Activated CD4-positive, alpha-beta T cell treated with anti-CD3 and anti-CD28 coated beads for 36 hours (primary cell): ENCODE measurements at regions not wholly inside any gene's neighbourhood (a gene's known extent, or its start where the extent isn't known, plus 50 kb on each side); places are given as distances from the start of the nearest gene placed in this dataset.

ENCODE experiments used
- ATAC-seq: fragments of 200-7000 bp; cut with Tn5 transposase; one replicate; pipeline ENCODE4 v1.10.0; 2021; ENCODE audit warnings: mild to moderate bottlenecking, moderate library complexity
- CTCF ChIA-PET: fragments of 350-600 bp; sonication (Branson Sonifier 250); formaldehyde crosslinking; loops from one replicate; lab custom pipeline; 2021; ENCODE audit warnings: antibody characterized with exemption; lab: Charles Lee
- POLR2A ChIA-PET: fragments of 350-600 bp; sonication (Branson Sonifier 250); formaldehyde crosslinking; loops from one replicate; lab custom pipeline; 2021; ENCODE audit warnings: antibody characterized with exemption, inconsistent platforms; lab: Charles Lee
- DNase-seq: peaks from one replicate; pipeline ENCODE4 v3.0.0-alpha.2; 2020
- H3K27ac Mint-ChIP-seq: one replicate; pipeline ENCODE4 v1.8.0; 2021; ENCODE audit warnings: mixed read lengths
- H3K27me3 Mint-ChIP-seq: one replicate; pipeline ENCODE4 v1.8.0; 2021; ENCODE audit warnings: mixed read lengths
- H3K36me3 Mint-ChIP-seq: one replicate; pipeline ENCODE4 v1.8.0; 2021; ENCODE audit warnings: low read depth, mixed read lengths
- H3K4me1 Mint-ChIP-seq: one replicate; pipeline ENCODE4 v1.8.0; 2021; ENCODE audit warnings: mixed read lengths
- H3K4me3 Mint-ChIP-seq: one replicate; pipeline ENCODE4 v1.8.0; 2021; ENCODE audit warnings: mild to moderate bottlenecking, moderate library complexity, mixed read lengths
- H3K9me3 Mint-ChIP-seq: one replicate; pipeline ENCODE4 v1.8.0; 2021; ENCODE audit warnings: low read depth, mixed read lengths
- intact Hi-C, 2 experiments: fragments of 100-400 bp; cut with DNase I in 1 of 2; cut with micrococcal nuclease in 1 of 2; formaldehyde crosslinking; loops; one replicate each; pipeline versions ENCODE4 v1.14.2 to v1.15.1; 2022 to 2024; cut with DNase I, micrococcal nuclease

DNA sequence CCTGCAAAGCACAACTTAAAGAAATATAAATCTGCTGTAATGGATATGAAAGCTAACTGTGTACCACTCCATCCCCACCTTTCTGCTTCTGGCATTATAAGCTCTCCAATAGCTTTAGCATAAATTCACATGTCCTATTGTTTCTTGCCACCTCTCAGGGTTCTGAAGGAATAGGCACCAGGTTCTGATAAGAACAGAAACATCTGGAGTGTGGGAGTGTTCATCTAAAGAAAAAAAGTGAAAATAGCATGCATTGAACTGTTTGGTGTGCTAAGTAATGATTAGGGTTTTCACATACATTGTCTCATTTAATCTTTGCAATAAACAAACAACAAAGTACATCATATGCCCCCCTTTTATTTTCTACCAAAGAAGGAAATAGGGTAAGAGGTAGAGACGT is 72.3 kb downstream of the FAM76B start:
- H3K4me1 Mint-ChIP-seq: peaks cover 35% of the 10 kb centered on the region
- H3K9me3 Mint-ChIP-seq: no peaks in the 10 kb centered on the region
- no peak for DNase-seq
- intact Hi-C loops: loop anchor here in 1 of 2 experiments (5.0 kb wide), 1 partner anchor 35 kb away; no protein-coding TSS in a partner anchor
- H3K27me3 Mint-ChIP-seq: no peaks in the 10 kb centered on the region
- no peaks in the 10 kb centered on the region for H3K36me3 Mint-ChIP-seq
- ATAC-seq: no peak
- ChIA-PET CTCF (interaction anchor here (0.8 kb wide), 1 partner anchor 656 kb away, joined by 3 read pairs; no protein-coding TSS in a partner anchor), POLR2A (no interaction called here)
- H3K27ac Mint-ChIP-seq: no peak overlapping the region
- H3K4me3 Mint-ChIP-seq: no peak overlapping the region

DNA sequence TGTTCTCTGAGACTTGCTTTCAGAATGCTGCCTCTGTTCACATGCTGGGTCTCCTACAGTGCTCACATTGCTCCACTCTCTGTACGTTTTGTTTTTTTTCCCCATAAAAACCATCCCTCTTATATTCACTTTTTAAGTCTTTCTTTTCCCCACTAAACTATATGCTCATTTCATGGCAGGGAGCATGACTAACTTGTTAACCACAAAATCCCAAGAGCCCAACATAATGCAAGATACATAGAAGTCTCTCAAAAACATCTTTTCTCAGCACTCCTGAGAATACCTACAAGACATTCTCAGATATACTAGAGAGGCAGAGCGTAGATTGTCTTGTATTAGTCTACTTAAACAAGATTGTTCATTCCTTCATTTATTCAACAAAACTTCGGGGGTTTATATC is 73.3 kb downstream of the FAM76B start:
- ATAC-seq (no peak), DNase-seq (no peak)
- intact Hi-C loops: loop anchor here in 1 of 2 experiments (5.0 kb wide), 1 partner anchor 34 kb away; no protein-coding TSS in a partner anchor
- no peaks in the 10 kb centered on the region for H3K27me3 Mint-ChIP-seq
- H3K4me3 Mint-ChIP-seq: no peak overlapping the region
- peak overlapping the region; percentile 44 for H3K27ac Mint-ChIP-seq
- ChIA-PET POLR2A (no interaction called here), CTCF (interaction anchor here (0.9 to 2.9 kb wide), 5 partner anchors 10 to 561 kb away, joined by 3 to 25 read pairs (median 5); no protein-coding TSS in a partner anchor)
- peaks cover 45% of the 10 kb centered on the region for H3K4me1 Mint-ChIP-seq
- no peaks in the 10 kb centered on the region for H3K9me3 Mint-ChIP-seq
- no peaks in the 10 kb centered on the region for H3K36me3 Mint-ChIP-seq

DNA sequence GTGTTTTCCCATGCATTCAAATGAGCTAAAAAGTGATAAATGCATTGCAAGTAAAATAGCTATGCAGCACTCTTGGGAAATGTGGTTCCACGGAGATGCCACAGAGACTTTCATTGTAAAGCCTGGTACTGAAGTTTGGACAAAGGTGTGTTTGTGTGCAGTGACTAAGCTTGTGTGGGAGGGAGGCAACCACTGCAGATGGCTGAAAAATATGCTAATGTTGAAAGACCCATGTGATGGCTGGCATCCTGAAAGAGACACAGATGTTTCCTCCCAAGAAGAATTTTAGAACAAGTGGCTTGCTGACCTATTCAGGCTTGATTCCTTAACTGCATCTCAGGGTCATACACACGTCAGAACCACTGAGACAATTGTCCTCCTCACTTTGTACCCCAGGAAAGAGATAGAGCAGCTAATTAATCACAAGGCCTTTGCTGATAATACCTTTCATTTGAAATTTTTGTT is 73.8 kb downstream of the FAM76B start:
- Mint-ChIP-seq H3K4me3 (no peak overlapping the region), H3K27ac (peak overlapping the region; percentile 69), H3K27me3 (no peaks in the 10 kb centered on the region), H3K9me3 (no peaks in the 10 kb centered on the region), H3K4me1 (peaks cover 50% of the 10 kb centered on the region), H3K36me3 (no peaks in the 10 kb centered on the region)
- ATAC-seq: peak; percentile 76
- POLR2A ChIA-PET: no interaction called here
- peak; percentile 71 for DNase-seq
- CTCF ChIA-PET: interaction anchor here (0.6 to 2.9 kb wide), 9 partner anchors 10 to 749 kb away, joined by 3 to 25 read pairs (median 3); no protein-coding TSS in a partner anchor
- intact Hi-C loops: loop anchor here in 1 of 2 experiments (2.0 to 5.0 kb wide), 2 partner anchors 15 to 34 kb away; no protein-coding TSS in a partner anchor

DNA sequence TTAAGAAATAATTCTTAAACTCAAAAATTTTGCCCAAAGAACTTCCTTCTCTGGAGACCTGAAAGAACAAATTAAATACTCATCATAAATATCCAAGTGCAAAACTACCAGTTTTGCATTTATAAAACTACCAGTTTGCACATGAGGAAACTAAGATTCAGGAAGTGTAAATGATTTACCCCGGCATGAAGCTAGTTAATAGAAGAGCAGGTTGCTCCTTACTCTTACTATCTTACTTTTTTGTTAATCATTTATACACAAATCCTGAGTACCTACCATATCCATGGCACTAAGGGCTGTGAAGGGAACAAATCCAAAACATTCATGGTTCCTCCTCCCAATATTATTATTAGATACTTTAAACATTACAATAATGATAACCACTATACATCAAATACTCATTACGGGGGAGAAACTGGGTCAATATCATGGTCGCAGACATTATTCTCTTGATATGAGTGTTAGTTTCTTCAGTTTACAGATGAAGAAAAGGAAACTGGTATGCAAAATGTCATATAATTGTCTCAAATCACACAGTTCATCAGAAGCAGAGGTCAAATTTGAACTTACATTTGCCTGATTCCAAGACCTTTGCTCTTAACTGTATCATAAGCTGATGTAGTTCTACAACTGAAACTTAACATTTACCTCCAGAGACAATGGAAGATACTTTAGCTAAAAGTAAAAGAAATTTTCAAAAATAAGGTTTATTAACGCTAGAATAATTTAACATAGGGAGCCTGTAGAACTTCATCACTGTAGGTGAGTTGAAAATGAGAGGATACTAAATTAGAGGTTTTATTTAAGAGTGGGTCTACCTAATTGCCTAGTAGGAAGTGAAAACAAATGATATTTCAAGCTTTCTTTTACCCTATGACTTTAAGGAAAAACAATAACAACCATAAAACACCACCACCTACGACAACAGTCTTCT is 74.5 kb downstream of the FAM76B start:
- Mint-ChIP-seq H3K27me3 (no peaks in the 10 kb centered on the region), H3K4me1 (peaks cover 45% of the 10 kb centered on the region), H3K27ac (no peak overlapping the region), H3K9me3 (no peaks in the 10 kb centered on the region), H3K4me3 (no peak overlapping the region), H3K36me3 (no peaks in the 10 kb centered on the region)
- ChIA-PET POLR2A (no interaction called here), CTCF (interaction anchor here (0.6 to 2.9 kb wide), 10 partner anchors 9 to 749 kb away, joined by 3 to 25 read pairs (median 3); no protein-coding TSS in a partner anchor)
- intact Hi-C loops: loop anchor here in 1 of 2 experiments (2.0 to 5.0 kb wide), 2 partner anchors 14 to 33 kb away; no protein-coding TSS in a partner anchor
- DNase-seq (no peak), ATAC-seq (no peak)

DNA sequence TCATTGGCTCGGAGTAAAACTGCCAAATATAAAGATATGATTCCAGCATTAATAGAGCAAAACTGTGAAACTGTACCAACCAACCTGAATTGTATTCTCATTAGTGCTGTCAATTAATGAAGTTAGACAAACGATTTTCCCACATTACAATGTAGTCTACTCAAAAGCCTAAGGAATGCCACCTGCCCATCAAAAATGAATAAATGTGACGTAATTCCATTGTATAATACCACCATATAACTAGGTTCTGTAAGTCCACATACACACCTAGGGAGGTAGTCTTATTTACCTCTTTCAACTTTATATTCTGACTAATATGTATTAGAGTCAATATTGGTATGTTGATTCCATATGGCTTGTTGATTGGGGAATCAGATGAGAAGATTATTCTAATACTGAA is 76.2 kb downstream of the FAM76B start:
- intact Hi-C loops: no loop called here
- POLR2A ChIA-PET: no interaction called here

DNA sequence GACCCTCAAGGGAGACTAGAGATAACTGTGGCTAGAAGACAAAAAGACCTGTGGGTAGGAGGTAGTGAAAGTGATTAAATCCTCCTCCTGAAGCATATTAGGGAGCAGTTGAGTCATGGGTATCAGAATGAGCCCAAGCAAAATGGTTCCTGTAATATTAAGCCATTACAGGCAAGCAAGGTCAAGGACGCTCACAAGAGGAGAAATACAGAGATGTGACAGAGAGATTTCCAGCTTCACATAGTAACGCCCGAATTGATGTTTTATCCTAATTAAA is 77.7 kb downstream of the FAM76B start:
- H3K36me3 Mint-ChIP-seq: no peaks in the 10 kb centered on the region
- no peaks in the 10 kb centered on the region for H3K9me3 Mint-ChIP-seq
- no peak overlapping the region for H3K4me3 Mint-ChIP-seq
- intact Hi-C loops: no loop called here
- peak; percentile 57 for ATAC-seq
- H3K27ac Mint-ChIP-seq: peak overlapping the region; percentile 53
- no peaks in the 10 kb centered on the region for H3K27me3 Mint-ChIP-seq
- peaks cover 37% of the 10 kb centered on the region for H3K4me1 Mint-ChIP-seq
- ChIA-PET CTCF (interaction anchor here (0.7 to 3.9 kb wide), 5 partner anchors 9 to 558 kb away, joined by 3 to 34 read pairs (median 5); no protein-coding TSS in a partner anchor), POLR2A (interaction anchor here (1.2 kb wide), 1 partner anchor 560 kb away, joined by 3 read pairs; no protein-coding TSS in a partner anchor)
- DNase-seq: no peak

More for the DNA sequence above, 76.2 kb downstream of the FAM76B start:
- CTCF ChIA-PET: interaction anchor here (2.9 kb wide), 1 partner anchor 8 kb away, joined by 25 read pairs; no protein-coding TSS in a partner anchor
- Mint-ChIP-seq H3K27me3 (no peaks in the 10 kb centered on the region), H3K9me3 (no peaks in the 10 kb centered on the region), H3K4me1 (peaks cover 40% of the 10 kb centered on the region), H3K4me3 (no peak overlapping the region), H3K27ac (no peak overlapping the region), H3K36me3 (no peaks in the 10 kb centered on the region)
- ATAC-seq (no peak), DNase-seq (no peak)

DNA sequence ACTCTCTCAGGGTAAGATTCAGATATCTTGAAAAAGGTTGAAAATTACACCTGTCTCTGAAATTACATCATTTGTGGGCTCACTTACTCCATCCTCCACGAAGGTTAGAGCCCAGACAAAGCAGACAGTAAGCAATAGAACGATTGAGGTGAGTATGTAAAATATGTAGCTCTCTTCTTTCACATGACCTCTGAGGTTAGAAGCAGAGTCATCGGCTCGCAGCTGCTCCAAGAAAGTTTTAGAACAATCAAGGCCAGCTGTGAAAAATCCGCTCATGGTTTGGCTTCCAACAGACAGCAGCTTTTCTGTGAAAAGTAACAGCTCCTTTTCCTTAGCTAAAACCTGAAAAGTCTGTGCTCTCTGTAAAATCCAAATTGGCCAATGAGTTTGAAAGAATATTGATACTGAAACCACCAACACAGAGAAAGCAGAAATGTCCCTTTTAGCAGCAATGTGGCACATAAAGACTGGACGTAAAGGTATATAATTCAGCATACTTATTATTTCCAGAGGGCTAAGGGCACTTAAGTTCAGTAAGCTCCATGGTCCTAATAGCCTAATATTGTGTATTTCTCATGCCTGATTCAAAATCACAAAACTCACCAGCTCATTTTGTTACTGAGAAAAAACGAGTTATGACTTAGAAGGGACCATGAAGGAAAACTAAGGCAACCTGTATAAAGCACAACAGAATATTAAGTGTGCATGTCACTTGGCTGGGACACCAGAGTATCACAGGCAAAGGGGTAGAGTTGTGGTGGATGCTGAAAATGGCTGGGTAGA is 78.2 kb downstream of the FAM76B start:
- H3K4me3 Mint-ChIP-seq: no peak overlapping the region
- DNase-seq (peak; percentile 31), ATAC-seq (peak; percentile 54)
- H3K36me3 Mint-ChIP-seq: no peaks in the 10 kb centered on the region
- no peaks in the 10 kb centered on the region for H3K9me3 Mint-ChIP-seq
- H3K27ac Mint-ChIP-seq: peak overlapping the region; percentile 53
- ChIA-PET POLR2A (interaction anchor here (0.6 to 1.2 kb wide), 2 partner anchors 495 to 559 kb away, joined by 3 read pairs; no protein-coding TSS in a partner anchor), CTCF (interaction anchor here (0.7 to 3.9 kb wide), 8 partner anchors 8 to 557 kb away, joined by 3 to 34 read pairs (median 4); no protein-coding TSS in a partner anchor)
- peaks cover 36% of the 10 kb centered on the region for H3K4me1 Mint-ChIP-seq
- intact Hi-C loops: no loop called here
- H3K27me3 Mint-ChIP-seq: no peaks in the 10 kb centered on the region

DNA sequence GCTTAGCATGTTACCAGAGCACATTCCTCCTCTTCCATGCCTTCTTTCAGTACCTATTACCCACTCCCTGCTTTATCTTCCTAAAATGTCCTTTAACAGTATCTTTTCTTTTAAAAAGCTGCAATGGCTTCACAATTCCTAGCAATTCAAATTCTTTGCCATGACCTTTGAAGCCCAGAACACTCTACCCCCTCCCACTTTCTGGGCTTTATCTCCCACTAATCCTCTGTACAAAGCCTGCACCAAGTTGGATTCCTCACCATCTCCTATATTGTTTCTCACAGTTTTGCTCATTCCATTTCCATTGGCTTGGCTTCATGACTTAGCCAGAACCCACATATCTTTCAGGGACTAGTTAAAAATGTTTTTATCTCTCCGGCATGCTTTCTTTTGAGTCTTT is 80.9 kb downstream of the FAM76B start:
- intact Hi-C loops: loop anchor here (5.0 to 10.0 kb wide), 6 partner anchors 124 to 719 kb away; no protein-coding TSS in a partner anchor
- Mint-ChIP-seq H3K27ac (no peak overlapping the region), H3K4me1 (peaks cover 18% of the 10 kb centered on the region), H3K36me3 (no peaks in the 10 kb centered on the region), H3K27me3 (no peaks in the 10 kb centered on the region), H3K4me3 (no peak overlapping the region), H3K9me3 (no peaks in the 10 kb centered on the region)
- CTCF ChIA-PET: interaction anchor here (0.7 to 3.9 kb wide), 4 partner anchors 16 to 555 kb away, joined by 3 to 34 read pairs (median 4); no protein-coding TSS in a partner anchor
- DNase-seq (no peak), ATAC-seq (no peak)
- POLR2A ChIA-PET: no interaction called here

DNA sequence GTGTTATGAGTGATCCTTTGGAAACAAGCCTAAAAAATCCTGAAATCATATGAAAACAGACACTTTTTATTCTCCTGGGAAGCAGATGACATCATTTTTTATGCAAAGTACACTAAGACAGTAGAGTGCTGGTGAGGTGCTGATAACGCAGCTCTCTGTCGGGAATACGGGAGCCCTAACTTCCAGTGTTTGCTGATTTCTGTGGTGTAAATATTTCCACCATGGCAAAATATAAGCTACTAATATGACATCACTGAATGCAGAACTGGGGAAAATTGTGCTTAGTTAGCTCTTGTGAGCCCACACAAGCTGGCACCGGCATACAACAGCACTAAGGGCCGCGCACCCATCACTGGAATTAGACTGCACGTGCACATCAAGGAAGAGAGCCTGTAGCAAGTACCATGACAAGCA is 82.6 kb downstream of the FAM76B start:
- peaks cover 12% of the 10 kb centered on the region for H3K4me1 Mint-ChIP-seq
- no peaks in the 10 kb centered on the region for H3K27me3 Mint-ChIP-seq
- no peak for ATAC-seq
- ChIA-PET CTCF (interaction anchor here (2.1 to 5.9 kb wide), 5 partner anchors 8 to 553 kb away, joined by 9 to 129 read pairs (median 22); no protein-coding TSS in a partner anchor), POLR2A (no interaction called here)
- DNase-seq: no peak
- no peaks in the 10 kb centered on the region for H3K36me3 Mint-ChIP-seq
- intact Hi-C loops: loop anchor here (5.0 to 10.0 kb wide), 6 partner anchors 122 to 720 kb away; no protein-coding TSS in a partner anchor
- no peaks in the 10 kb centered on the region for H3K9me3 Mint-ChIP-seq
- no peak overlapping the region for H3K27ac Mint-ChIP-seq
- H3K4me3 Mint-ChIP-seq: no peak overlapping the region

DNA sequence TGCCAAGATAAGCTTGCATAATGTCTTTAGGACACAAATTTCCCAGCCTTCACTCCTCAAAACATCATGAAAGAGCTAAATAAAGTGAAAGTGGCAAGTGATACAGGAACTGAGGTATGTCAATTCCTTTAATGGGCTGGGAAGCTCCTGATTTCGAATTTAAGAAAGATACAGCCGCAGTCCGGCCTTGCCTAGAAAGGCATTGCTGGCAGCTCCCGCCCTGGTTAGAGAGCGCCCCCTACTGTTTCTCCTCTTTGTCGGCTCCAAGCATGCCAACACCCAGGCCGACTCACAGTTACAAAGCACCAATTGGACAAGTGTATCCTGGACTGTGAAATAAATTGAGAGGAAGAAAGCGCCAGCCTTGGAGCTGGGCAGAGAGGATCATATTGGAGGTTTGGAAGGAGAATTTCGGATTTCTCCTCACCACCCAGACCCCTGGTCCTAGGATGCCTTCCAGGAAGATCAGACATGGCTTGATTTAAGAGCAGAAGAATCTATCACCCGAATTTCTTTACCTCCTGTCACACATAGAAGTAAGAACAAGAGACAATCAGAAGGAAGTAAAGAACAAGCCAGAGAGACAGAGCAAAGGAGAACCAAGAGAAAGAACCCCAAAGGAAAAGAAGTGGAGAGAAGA is 84.0 kb downstream of the FAM76B start:
- Mint-ChIP-seq H3K27ac (no peak overlapping the region), H3K27me3 (no peaks in the 10 kb centered on the region), H3K36me3 (no peaks in the 10 kb centered on the region), H3K4me3 (no peak overlapping the region), H3K4me1 (peaks cover 12% of the 10 kb centered on the region), H3K9me3 (no peaks in the 10 kb centered on the region)
- ChIA-PET POLR2A (no interaction called here), CTCF (interaction anchor here (0.6 to 5.9 kb wide), 85 partner anchors 9 to 1082 kb away, joined by 3 to 129 read pairs (median 4); partner anchors contain the start of genes FAM76B and SESN3)
- DNase-seq (peak; percentile 92), ATAC-seq (peak; percentile 83)
- intact Hi-C loops: loop anchor here (1.0 to 10.0 kb wide), 11 partner anchors 59 to 722 kb away; partner anchors contain the start of gene SESN3 (in 2 of the 2)
